GM19397 (cell line): ENCODE measurements at regions not wholly inside any gene's neighbourhood (a gene's known extent, or its start where the extent isn't known, plus 50 kb on each side); places are given as distances from the start of the nearest gene placed in this dataset.
"Not testable (repeated sequence)": the region's sequence is repeated elsewhere in the genome, so short reads cannot be mapped to it uniquely, and the experiment has no call there.

Experiments
- ATAC-seq: cut with Tn5 transposase; IDR thresholded peaks from one replicate; pipeline ENCODE4 v1.9.1; 2021; ENCODE audit warnings: mild to moderate bottlenecking, moderate library complexity; ENCODE audit not compliant: unreplicated experiment

GRCh38 chr15:60130821-60131220 lies 126.7 kb downstream of the FOXB1 start:
- ATAC-seq: no peak

GRCh38 chr15:60134609-60135008 lies 130.5 kb downstream of the FOXB1 start:
- no peak for ATAC-seq

GRCh38 chr15:60135961-60136360 lies 131.8 kb downstream of the FOXB1 start:
- no peak for ATAC-seq

GRCh38 chr15:60137711-60138396 lies 133.7 kb downstream of the FOXB1 start:
- ATAC-seq: no peak

- ATAC-seq: no peak
These were observed 134.4 kb downstream of the FOXB1 start for GRCh38 chr15:60138397-60138968.

- ATAC-seq: no peak
These were observed 148.3 kb downstream of the FOXB1 start for GRCh38 chr15:60152386-60152785.

GRCh38 chr15:60154764-60155325 lies 150.7 kb downstream of the FOXB1 start:
- no peak for ATAC-seq

GRCh38 chr15:60155661-60156060 lies 151.6 kb downstream of the FOXB1 start:
- no peak for ATAC-seq

- no peak for ATAC-seq
These were observed 156.8 kb downstream of the FOXB1 start for GRCh38 chr15:60160909-60161308.

- no peak for ATAC-seq
These were observed 157.6 kb downstream of the FOXB1 start for GRCh38 chr15:60161704-60162103.

GRCh38 chr15:60162251-60162967 lies 158.3 kb downstream of the FOXB1 start:
- ATAC-seq: no peak

- ATAC-seq: no peak
These were observed 158.9 kb downstream of the FOXB1 start for GRCh38 chr15:60162968-60163355.

GRCh38 chr15:60165111-60165510 lies 161.0 kb downstream of the FOXB1 start:
- ATAC-seq: no peak

- no peak for ATAC-seq
These were observed 168.0 kb downstream of the FOXB1 start for GRCh38 chr15:60172143-60172542.

- ATAC-seq: no peak
These were observed 175.8 kb downstream of the FOXB1 start for GRCh38 chr15:60179786-60180391.

- ATAC-seq: not testable (repeated sequence)
These were observed 177.8 kb downstream of the FOXB1 start for GRCh38 chr15:60181957-60182356.

- no peak for ATAC-seq
These were observed 179.3 kb downstream of the FOXB1 start for GRCh38 chr15:60183366-60183765.

- ATAC-seq: no peak
These were observed 180.5 kb downstream of the FOXB1 start for GRCh38 chr15:60184579-60184978.

GRCh38 chr15:60191016-60191415 lies 186.9 kb downstream of the FOXB1 start:
- no peak for ATAC-seq

GRCh38 chr15:60191821-60192220 lies 187.7 kb downstream of the FOXB1 start:
- ATAC-seq: no peak

- ATAC-seq: no peak
These were observed 191.5 kb downstream of the FOXB1 start for GRCh38 chr15:60195611-60196010.
